Gastroesophageal sphincter (tissue), 4 donors: ENCODE measurements at regions not wholly inside any gene's neighbourhood (a gene's known extent, or its start where the extent isn't known, plus 50 kb on each side); places are given as distances from the start of the nearest gene placed in this dataset.

Experiments
- ATAC-seq: fragments of 150-250 bp; one replicate; pipeline ENCODE4 v1.9.1; 2016; ENCODE audit warnings: mild to moderate bottlenecking, moderate library complexity
- H3K27ac ChIP-seq, 4 donors: fragments of 200-600 bp; sonication (generic) in 3 of 4; 1 replicate in 3 of 4; 2 replicates in 1 of 4; pipeline ENCODE4 v1.5.1; 2016 to 2019
- H3K27me3 ChIP-seq: fragments of 200-600 bp; sonication (generic); one replicate; pipeline ENCODE4 v1.5.1; 2019
- H3K36me3 ChIP-seq, 2 donors: fragments of 200-600 bp; sonication (generic); one replicate each; pipeline ENCODE4 v1.5.1; 2019; ENCODE audit warnings: control low read depth in 1 of 2
- H3K4me1 ChIP-seq, 3 donors: fragments of 200-600 bp; sonication (generic); 1 replicate in 2 of 3; 2 replicates in 1 of 3; pipeline ENCODE4 v1.5.1; 2016 to 2019; ENCODE audit warnings: control low read depth in 2 of 3
- H3K4me3 ChIP-seq, 2 donors: fragments of 200-600 bp; sonication (generic); one replicate each; pipeline ENCODE4 v1.5.1; 2019; ENCODE audit warnings: mild to moderate bottlenecking in 1 of 2, moderate library complexity in 1 of 2
- H3K9me3 ChIP-seq, 3 donors: fragments of 200-600 bp; sonication (generic); one replicate each; pipeline ENCODE4 v1.5.1; 2017 to 2019; ENCODE audit warnings: control low read depth in 2 of 3
- EP300 ChIP-seq: sonication (generic); formaldehyde crosslinking; IDR thresholded peaks from one replicate; pipeline ENCODE4 v1.6.1; 2017; ENCODE audit warnings: antibody characterized with exemption, mild to moderate bottlenecking
- POLR2A ChIP-seq, 2 donors: fragments of 450-650 bp; IDR thresholded peaks; one replicate each; pipeline ENCODE4 v1.6.1; 2017; ENCODE audit warnings: antibody characterized with exemption in 2 of 2, mild to moderate bottlenecking in 2 of 2, moderate library complexity in 1 of 2
- POLR2AphosphoS5 ChIP-seq: sonication (generic); formaldehyde crosslinking; IDR thresholded peaks from one replicate; pipeline ENCODE4 v1.6.1; 2017; ENCODE audit warnings: antibody characterized with exemption
- WGBS, 2 donors: methylation state at CpG; one replicate each; pipeline ENCODE4 v1.1.5; 2018; ENCODE audit warnings: low coverage in 1 of 2; 5-methylcytosine and 5-hydroxymethylcytosine counted together
- TF ChIP-seq, protein P1 (sequence below), 4 experiments: fragments of 200-600 bp in 2 of 4; fragments of 450-650 bp in 2 of 4; sonication (generic) in 1 of 4; IDR thresholded peaks; one replicate each; pipeline ENCODE4 v1.5.1; 2017 to 2019; ENCODE audit warnings: antibody characterized with exemption in 4 of 4, mild to moderate bottlenecking in 2 of 4, moderate library complexity in 2 of 4

DNA sequence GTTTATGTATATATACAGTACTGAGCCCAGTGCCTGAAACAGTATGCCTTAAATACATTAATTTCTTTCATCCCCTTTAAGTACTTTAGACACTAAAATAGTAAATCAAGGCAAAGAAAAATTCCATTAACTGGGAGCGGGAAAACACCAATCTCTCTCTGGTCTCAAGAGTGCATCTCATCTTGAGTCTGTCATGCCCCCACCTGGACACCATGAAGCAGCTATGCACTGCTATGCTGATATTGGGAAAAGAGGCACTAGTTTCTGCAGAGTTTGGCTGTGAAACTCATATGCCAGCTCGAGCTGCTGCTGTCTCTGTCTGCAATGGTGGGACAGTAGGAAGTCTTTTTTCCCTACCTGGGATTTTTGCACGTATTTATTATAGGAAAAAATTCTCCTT, 754.4 kb upstream of the RAG2 start:
- no peak for ATAC-seq
- 78 to 94% methylated on average over 2 of the region's 3 CpGs for WGBS, 2 donors
- no peak for TF ChIP-seq EP300
- no peak for TF ChIP-seq POLR2AphosphoS5
- TF ChIP-seq, protein P1, sequence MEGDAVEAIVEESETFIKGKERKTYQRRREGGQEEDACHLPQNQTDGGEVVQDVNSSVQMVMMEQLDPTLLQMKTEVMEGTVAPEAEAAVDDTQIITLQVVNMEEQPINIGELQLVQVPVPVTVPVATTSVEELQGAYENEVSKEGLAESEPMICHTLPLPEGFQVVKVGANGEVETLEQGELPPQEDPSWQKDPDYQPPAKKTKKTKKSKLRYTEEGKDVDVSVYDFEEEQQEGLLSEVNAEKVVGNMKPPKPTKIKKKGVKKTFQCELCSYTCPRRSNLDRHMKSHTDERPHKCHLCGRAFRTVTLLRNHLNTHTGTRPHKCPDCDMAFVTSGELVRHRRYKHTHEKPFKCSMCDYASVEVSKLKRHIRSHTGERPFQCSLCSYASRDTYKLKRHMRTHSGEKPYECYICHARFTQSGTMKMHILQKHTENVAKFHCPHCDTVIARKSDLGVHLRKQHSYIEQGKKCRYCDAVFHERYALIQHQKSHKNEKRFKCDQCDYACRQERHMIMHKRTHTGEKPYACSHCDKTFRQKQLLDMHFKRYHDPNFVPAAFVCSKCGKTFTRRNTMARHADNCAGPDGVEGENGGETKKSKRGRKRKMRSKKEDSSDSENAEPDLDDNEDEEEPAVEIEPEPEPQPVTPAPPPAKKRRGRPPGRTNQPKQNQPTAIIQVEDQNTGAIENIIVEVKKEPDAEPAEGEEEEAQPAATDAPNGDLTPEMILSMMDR (IDR thresholded peaks at IDR 0.05), result no peak
- TF ChIP-seq POLR2A (IDR thresholded peaks at IDR 0.05), result no peak

DNA sequence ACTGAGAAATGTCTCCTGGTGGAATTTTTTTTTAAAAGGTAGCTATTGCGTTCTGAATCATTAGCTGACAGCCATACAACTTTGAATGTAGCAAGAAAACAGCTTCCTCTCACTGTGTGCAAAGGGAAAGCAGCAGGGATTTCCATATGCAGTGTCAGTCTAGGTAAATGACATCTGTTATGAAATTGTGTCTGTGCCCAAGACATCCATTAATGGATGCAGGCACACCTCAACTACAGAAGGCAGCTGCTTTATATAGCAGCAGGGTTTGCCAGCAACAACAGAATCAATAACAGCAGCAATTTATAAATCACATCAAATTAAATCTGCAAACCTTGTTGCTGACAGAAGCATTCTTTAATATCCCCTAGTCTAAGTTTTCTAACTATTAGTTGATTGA, 745.3 kb upstream of the RAG2 start:
- Histone ChIP-seq H3K36me3 (no peaks in the 10 kb centered on the region), H3K4me3 (no peak overlapping the region), H3K9me3 (no peaks in the 10 kb centered on the region), H3K4me1 (no peaks in the 10 kb centered on the region), H3K27me3 (no peaks in the 10 kb centered on the region), H3K27ac (no peak overlapping the region)
- ATAC-seq, result no peak
- WGBS, 2 donors, result 46 to 88% methylated on average over 1 of the region's 1 CpG
- TF ChIP-seq POLR2AphosphoS5, result no peak
- no peak for TF ChIP-seq POLR2A (IDR thresholded peaks at IDR 0.05)
- no peak for TF ChIP-seq EP300
- TF ChIP-seq, protein P1 (IDR thresholded peaks at IDR 0.05), result no peak

More for the DNA sequence above, 754.4 kb upstream of the RAG2 start:
- Histone ChIP-seq H3K4me1 (no peaks in the 10 kb centered on the region), H3K36me3 (no peaks in the 10 kb centered on the region), H3K27ac (no peak overlapping the region), H3K4me3 (no peak overlapping the region), H3K9me3 (no peaks in the 10 kb centered on the region), H3K27me3 (no peaks in the 10 kb centered on the region)

DNA sequence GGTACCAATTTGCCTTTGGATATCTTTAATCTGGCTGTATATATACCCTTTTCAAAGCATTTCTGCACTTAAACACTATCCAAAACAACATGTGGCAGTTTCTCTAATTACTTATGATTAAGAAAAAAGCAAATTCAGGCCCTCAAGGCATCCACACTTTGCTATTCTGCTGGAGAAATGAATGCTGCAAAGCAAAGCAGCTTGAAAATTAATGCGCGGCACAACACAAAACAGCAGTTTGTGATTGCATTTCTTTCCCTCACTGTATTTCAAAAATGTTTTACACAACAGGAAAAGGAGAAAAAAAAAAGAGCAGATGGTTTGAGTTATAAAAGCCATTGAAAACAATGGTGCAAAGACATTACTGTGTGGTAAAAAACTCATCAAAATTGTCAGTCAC, 738.4 kb upstream of the RAG2 start:
- H3K36me3 ChIP-seq, result no peaks in the 10 kb centered on the region
- no peaks in the 10 kb centered on the region for H3K9me3 ChIP-seq
- no peak for ATAC-seq
- no peaks in the 10 kb centered on the region for H3K4me1 ChIP-seq
- WGBS, 2 donors, result 86 to 100% methylated on average over 2 of the region's 2 CpGs
- no peaks in the 10 kb centered on the region for H3K27me3 ChIP-seq
- H3K27ac ChIP-seq, result no peak overlapping the region
- TF ChIP-seq, protein P1 (IDR thresholded peaks at IDR 0.05), result no peak
- TF ChIP-seq POLR2AphosphoS5 (no peak), POLR2A (IDR thresholded peaks at IDR 0.05) (no peak), EP300 (no peak)
- no peak overlapping the region for H3K4me3 ChIP-seq

DNA sequence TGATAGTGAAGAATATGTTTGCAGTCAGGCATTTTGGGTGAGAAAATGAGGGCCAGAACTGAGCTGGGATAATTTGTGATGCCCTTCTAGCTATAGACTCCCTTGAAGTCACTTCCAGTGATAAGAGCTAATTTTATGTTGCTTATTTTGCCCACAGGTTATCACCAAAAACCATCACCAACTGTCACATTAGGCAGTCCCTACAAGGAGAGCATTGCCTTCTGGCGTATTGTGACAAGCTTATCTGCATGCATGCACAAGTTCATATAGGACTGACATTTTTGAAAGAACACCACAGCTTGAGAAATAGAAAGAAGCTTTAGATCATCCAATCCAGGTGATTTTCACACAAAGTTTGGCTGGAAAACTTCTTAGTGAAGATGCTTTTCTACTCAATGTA, 735.3 kb upstream of the RAG2 start:
- Histone ChIP-seq H3K4me1 (no peaks in the 10 kb centered on the region), H3K27ac (no peak overlapping the region), H3K36me3 (no peaks in the 10 kb centered on the region), H3K9me3 (no peaks in the 10 kb centered on the region), H3K4me3 (no peak overlapping the region), H3K27me3 (no peaks in the 10 kb centered on the region)
- ATAC-seq, result no peak
- TF ChIP-seq, protein P1 (IDR thresholded peaks at IDR 0.05), result no peak
- TF ChIP-seq POLR2A (IDR thresholded peaks at IDR 0.05), result no peak
- 93% methylated on average over 1 of the region's 1 CpG; no CpG with 5 or more reads in 1 of the 2 donors for whole genome bisulfite sequencing, 2 donors

DNA sequence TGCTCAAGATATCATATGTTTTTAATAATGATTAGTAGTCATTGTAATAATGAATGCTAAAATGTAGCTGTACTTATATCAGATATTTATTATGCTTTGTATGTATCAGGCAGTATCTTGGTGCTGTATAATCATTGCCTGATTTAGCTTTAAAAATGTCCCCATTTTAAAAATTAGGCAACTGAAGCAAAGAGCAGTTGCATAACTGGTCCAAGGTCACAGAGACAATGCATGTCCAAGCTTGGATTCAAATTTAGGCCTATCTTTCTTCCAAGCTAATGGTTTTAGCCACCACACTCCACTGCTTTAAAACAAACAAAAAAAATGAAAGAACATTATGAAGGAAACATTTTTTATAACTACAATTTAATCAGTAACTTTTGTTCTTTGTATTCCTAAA, 725.8 kb upstream of the RAG2 start:
- Histone ChIP-seq H3K27ac (no peak overlapping the region), H3K27me3 (no peaks in the 10 kb centered on the region), H3K9me3 (no peaks in the 10 kb centered on the region), H3K4me1 (no peaks in the 10 kb centered on the region), H3K4me3 (no peak overlapping the region), H3K36me3 (no peaks in the 10 kb centered on the region)
- TF ChIP-seq EP300 (no peak), POLR2AphosphoS5 (no peak), POLR2A (IDR thresholded peaks at IDR 0.05) (no peak)
- TF ChIP-seq, protein P1 (IDR thresholded peaks at IDR 0.05), result no peak
- no peak for ATAC-seq
